Renal pelvis (tissue), 1 donor: ENCODE measurements at regions not wholly inside any gene's neighbourhood (a gene's known extent, or its start where the extent isn't known, plus 50 kb on each side); places are given as distances from the start of the nearest gene placed in this dataset.
A peak's percentile ranks its signal among the peaks of the same experiment; 100 is the strongest.
"Not testable (repeated sequence)": the region's sequence is repeated elsewhere in the genome, so short reads cannot be mapped to it uniquely, and the experiment has no call there.

Source experiments
- DNase-seq: peaks from one replicate; pipeline ENCODE4 v3.0.0-alpha.2; 2013

DNA sequence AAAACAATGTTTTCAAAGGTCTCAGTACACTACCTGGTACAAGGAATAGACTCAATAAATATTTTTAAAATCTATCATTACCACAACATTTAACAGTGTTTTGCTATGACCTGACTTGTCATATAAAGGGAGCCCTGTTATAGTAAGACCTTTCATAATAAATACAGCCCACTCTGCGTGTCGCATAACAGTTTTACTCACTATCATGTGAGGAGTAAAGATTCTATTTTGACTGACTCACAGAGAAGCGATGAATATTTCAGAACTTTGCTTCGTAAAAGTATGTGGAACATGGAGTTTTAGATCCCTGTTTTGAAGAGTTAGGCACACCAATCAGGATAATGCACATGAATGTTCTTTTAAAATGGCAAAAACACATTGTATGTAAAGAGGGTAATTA is 531.2 kb downstream of the KCNA4 start:
- DNase-seq: no peak

DNA sequence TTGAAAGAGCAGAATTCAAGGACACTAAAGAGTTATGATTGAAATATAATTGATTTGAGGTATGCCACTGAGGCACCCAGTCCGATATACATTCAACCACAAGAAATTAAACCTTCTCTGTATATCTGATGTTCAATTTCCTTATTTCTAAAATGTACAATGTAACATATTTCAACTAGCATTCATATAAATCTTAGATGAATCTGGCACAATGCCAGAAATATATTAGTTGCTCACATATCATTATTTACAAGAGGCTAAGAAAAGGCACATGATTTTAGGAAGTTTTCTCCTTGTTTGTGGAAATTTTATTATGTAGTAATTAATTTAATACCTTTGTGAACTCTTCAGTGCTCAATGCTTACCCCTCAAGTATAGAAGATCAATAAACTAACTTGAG is 532.3 kb downstream of the KCNA4 start:
- DNase-seq: no peak

DNA sequence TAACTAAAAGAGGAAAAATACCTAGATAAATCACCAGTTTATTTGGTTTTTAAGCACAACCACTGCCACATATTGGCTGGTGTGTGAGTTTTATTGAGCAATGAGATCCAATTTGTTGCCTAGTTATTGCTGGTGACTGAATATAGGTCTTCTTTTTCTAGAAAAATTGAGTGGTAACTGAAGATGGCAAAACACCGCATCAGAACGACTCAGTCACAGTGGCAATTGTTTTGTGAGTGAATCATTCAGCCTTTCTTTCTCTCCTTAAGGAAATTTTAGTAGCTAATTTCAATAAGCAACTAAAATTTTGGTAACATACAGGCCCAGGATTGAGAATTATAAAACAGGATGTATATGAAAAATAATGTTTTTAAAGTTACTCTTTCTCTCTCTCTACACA is 533.0 kb downstream of the KCNA4 start:
- no peak for DNase-seq

DNA sequence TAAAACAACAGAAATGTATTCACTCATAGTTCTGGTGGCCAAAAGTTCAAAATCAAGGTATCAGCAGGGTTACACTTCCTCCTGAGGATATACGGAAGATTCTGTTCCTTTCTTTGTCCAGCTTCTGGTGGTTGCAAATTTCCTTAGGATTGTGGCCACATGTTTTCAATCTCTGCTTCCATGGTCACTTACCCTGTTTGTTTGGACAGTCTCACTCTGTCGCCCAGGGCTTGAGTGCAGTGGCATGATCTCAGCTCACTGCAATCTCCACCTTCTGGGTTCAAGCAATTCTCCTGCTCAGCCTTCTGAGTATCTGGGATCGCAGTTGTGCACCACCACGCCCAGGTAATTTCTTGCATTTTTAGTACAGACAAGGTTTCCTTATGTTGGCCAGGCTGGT is 534.3 kb downstream of the KCNA4 start:
- peak; percentile 7 for DNase-seq

DNA sequence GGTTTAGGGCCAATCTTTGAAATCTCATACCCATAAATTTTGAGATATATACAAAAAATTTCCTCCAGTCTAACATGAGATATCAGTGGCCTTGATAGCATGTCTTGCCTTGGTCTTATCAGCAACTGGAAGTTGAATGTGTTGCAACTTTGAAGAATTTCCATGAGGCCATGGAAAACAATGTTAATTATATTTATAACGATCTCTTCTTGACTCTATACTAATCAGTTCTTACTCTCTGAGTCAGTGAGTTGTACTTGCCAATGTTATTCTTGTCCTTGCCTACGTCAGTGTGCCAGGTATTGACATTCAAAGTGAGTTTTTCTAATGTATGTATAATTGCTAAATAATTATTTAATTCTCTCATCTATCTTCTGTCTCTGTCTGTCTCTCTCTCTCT is 535.1 kb downstream of the KCNA4 start:
- no peak for DNase-seq

DNA sequence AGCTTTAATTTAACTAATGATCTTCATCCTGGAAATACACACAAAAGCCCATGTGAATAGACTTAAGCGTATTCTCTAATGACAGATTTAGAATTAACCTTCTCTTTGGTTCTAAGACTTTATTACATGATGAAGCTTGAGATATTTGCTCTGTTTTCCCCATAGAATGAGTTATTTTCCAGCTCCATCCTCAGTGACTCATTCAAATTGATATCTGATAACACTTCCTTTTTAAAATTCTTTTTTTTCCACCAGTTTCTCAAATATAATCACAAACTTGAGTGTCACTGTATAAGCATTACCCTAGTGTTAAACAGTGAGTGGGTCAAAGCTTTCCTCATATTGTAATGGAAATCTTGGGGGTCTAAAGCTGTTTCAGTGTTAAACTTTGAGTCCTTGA is 535.8 kb downstream of the KCNA4 start:
- no peak for DNase-seq

DNA sequence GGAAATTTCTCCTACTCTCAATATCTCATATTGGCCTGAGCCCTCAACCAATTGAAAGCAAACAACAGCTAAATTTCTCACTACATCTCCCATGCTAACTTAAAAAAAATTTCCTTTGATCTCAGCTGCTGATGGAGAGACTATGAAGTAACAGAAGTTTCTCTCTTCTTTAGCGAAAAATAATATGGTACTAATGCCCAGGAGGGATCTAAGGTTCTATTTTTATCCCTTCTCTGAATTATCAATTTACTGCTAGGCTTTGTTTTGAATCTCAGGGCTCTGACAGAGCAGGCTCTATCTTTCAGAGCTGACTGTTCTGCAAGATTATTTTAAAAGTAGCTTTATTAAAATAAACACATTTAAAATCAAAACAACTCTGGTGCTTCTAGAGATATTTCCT is 558.6 kb downstream of the KCNA4 start:
- no peak for DNase-seq

DNA sequence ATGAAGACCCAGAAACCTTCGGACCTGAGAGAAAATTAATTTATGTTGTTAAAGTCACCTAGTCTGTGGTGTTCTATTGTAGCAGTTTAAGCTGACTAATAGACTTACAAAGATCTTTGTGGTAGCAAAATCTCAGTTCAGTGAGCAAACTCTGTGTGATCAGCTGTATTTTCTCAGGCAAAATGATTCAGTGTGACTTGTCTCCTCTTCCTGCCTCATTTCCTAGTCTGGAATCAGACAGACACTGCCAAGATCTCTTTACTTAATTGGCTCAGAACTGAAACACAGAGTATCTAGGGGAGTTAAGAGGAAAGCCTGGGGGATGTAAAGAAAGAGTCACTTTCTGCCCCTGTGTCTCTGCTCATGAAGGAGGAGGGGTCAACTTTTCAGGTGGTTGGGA is 564.7 kb downstream of the KCNA4 start:
- peak; percentile 10 for DNase-seq

DNA sequence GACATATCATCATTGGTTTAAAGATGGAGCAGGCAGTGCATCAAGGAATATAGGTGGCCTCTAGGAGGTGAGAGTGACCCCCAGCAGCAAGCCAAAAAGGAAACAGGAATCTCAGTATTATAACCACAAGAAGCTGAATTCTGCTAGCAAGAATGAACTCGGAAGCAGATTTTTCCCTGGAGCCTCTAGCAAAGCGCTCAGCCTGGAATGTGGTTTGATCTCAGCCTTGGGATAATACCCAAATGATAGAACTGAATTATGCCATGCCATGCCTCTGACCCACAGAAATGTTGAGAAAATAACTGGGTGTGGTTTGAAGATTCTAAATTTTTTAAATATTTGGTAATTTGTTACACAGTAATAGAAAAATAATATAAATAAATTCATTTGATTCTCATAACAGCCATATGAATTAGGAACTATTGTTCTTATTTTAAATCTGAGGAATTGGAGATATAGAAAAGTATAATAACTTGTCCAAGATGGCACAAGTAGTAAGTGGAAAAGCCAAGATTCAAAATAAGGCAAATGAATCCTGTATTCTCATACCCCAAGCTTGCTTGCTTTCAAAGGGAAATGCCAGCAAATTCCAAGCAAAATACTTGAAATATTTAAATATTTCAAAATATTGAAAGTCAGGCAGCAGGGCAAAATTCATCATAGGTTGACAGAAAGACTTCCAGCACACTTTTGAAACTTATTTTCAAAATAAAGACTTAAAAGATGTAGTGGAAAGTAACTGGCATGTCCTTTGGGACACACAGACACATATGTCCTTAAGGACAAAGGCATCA is 567.4 kb downstream of the KCNA4 start:
- DNase-seq: no peak

DNA sequence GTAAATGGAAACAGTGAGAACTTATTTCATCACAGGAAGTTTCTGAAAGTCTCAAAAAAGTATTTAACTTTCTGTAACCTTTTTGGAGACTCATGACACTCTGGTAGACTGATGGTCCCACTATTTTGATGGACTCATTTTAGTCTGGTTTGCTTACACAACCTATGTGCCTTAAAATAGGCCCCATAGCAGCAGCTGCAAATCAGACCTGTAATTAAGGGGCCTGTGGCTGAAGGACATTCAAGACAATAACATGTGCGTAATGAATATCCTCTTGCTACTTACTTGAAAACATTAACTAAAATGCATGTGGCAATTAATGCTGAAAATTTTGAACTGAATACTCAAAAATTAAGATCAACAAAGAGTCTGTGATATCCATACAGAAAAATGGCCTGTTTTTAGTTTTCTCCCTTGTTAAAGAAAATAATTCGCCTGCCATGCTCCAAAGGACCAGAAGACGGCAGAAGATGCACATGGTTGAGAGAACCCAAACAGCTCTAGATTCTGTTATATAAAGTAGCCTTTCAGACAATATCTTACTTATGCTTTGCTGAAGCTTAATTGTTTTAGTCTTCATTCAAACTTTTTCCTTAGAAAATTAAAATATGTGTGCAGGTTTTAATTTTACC is 568.5 kb downstream of the KCNA4 start:
- DNase-seq: peak; percentile 15

DNA sequence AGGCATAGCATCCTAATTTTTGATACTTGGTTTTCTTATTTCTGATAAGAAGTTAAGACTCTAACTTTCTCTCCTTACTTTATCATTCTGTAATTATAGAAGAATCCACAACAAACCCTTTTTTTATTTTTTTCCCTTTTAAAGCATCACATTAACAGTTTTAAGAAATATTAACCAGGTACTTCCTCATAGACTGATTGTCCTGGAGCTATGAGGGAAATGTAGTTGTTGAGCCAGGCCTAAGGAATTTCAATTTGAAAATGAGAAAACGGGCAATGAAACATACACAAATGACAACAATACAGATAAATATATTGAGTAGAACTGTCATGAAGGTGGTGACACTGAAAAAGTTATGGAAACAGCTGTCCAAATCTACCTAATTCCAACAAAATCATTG is 569.0 kb downstream of the KCNA4 start:
- DNase-seq: no peak

DNA sequence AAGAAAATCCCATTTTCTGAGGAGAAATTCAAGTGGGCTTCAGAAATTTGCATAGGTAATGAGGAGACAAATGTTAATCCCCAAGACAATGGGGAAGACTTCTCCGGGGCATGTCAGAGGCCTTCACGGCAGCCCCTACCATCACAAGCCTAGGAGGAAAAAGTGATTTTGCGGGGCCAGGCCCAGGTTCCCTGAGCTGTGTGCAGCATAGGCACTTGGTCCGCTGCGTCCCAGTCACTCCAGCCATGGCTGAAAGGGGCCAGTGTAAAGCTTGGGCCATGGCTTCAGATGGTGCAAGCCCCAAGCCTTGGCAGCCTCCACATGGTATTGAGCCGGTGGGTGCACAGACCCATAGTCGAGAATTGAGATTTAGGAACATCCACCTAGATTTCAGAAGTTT is 570.7 kb downstream of the KCNA4 start:
- DNase-seq: no peak

DNA sequence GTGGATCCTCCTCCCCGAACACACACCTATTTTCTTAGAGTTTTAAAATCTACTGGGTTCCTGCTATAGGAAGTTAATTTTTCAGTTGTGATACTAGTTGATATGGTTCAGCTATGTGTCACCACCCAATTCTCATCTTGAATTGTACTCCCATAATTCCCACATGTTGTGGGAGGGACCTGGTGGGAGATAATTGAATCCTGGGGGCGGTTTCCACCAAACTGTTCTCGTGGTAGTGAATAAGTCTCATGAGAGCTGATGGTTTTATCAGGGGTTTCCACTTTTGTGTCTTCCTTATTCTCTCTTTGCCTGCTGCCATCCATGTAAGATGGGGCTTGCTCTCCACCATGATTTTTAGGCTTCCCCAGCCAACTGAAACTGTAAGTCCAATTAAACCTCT is 571.6 kb downstream of the KCNA4 start:
- DNase-seq: not testable (repeated sequence)

DNA sequence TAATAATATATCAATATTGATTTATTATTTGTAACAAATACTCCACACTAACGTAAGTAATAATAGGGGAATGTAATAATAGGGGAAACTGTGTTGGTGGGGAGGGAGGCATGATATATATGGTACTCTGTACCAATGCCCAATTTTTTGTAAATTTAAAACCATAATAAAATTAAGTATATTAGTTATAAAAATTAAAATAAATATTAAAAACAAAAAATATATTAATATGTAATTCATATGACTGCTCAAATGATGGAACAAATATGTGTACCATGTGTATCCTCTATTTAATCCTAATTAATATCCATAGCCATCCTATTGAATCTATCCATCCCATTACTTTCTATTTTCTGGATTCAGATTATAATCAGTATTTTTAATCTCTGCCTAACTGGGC is 578.0 kb downstream of the KCNA4 start:
- no peak for DNase-seq

DNA sequence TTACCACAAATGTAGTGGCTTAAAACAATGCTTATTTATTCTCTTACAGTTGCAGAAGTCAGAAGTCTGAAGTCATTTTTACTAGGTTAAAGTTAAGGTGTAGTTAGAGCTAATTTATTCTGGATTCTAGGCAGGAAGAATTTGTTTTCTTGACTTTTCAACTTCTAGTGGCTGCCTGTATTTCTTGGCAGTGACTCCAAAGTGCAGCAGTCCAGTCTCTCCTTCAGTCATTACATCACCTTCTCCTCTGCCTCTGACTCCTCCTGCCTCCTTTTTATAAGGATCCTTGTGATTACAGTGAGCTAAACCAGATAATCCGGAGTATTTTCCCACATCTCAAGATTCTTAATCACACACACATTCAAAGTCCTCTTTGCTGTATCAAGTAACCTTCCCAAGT is 581.4 kb downstream of the KCNA4 start:
- DNase-seq: no peak

DNA sequence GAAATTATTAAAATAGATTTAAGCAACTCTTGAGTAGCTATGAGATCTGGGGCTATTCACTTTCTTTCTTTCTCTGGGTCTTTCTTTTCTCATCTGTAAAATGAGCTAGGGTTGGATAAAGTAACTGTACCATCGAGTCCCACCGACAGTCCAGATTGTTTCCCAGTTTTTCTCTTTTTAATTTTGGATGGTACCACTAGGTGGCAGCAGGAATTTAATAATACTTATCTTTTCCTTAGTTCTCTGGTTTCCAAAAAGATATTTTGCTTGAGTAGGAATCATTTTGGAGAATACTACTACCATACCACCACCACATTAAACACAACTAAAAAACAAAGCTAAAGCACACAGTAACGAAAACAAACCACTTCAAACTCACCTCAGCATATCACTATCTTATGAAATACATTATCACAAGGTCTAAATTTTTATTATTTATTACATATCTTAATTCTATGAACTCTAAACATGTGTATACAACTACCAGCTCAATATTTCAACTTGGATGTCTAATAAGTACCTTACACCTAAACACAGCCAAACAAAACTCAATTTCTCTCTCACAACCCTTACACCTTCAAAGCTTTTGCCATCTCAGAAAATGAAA is 584.0 kb downstream of the KCNA4 start:
- DNase-seq: peak; percentile 12

DNA sequence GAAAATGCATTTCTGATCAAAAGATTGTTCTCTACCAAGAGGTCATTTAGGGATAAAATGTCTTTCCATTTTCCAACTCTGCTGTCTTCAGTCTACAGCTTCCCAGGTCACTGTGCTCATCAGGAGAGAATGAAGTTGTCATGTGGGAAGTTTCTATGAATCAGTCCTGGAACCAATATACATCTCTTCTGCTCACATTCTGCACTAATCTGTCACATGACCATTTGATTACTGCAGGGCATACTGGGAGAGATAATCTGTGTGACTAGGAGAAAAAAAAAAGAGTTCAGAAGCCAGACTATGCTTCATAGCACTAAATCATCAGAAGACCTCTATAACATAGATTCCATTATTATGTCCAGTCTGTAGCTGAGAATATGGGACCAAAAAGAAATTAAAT is 611.5 kb downstream of the KCNA4 start:
- no peak for DNase-seq

DNA sequence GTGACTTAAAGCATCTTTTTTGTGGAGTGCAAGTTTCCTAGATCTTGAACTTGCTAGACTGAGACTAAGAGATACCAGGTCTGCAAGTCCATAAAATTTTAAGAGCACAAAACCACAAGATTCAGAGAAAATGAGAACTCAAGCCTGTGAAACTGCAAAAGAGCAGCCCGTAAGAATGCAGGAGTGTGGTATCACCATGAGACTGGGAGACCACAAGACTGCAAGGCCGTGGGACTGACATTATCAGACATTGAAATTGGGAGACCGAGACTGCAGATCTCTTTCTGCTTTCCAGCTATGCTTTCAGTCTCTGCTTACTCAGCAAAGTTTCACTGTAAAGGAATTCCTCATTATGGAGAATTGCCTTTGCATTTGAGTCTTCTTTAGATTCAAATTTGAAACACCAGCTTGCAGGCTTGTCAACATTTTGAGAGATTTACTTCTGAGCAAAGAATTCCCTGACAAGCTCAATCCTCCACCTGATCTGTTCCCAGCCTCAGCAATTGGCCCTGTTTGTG is 621.2 kb downstream of the KCNA4 start:
- DNase-seq: no peak

DNA sequence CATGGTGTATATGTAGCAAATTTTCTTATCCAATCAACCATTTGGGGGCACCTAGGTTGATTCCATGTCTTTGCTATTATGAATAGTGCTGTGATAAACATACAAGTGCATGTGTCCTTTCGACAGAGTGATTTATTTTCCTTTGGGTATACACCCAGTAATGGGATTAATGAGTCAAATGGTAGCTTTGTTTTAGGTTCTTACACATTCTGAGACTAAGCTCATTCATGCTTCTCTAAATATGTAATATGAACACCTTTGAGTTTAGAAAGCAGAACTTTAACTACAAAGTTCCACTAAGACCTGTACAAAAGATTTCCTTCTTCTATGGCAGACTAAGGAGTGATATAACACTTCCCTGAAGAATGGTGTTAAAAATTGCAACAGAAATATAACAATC is 627.0 kb downstream of the KCNA4 start:
- DNase-seq: no peak

DNA sequence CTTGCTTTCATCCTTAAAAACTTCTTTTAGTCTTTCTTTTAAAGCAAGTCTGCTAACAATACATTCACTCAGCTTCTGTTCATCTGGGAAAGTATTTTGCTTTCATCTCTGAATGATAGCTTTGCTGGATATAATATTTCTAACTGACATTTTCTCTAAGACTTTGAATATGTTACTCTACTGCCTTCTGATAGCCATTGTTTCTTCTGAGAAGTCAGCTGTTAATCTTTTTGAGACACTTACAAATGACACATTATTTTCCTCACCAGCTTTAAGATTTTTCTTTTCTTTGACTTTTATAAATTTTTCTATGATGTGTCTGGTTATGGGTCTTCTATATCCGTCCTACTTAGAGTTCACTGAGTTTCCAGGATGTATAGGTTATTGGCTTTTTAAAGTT is 643.1 kb downstream of the KCNA4 start:
- no peak for DNase-seq

DNA sequence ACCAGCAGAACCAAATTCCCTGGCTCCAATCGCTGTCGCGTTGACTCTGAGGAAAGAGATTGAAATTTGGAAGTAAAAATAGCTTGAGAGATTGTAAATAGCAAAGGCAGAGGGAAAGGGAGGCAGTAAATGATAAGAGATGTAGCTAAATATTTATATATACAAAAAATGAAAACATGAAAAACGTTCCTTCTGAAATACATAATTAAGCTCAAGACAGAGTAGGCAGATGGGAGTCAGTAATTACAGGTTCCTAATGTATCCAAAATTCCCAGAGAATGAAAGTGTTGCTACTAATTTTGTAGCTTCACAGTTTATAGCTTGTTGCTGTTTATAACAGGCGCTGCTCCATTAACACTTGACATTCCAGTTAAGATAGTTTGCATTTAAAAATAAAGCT is 648.7 kb downstream of the KCNA4 start:
- no peak for DNase-seq

DNA sequence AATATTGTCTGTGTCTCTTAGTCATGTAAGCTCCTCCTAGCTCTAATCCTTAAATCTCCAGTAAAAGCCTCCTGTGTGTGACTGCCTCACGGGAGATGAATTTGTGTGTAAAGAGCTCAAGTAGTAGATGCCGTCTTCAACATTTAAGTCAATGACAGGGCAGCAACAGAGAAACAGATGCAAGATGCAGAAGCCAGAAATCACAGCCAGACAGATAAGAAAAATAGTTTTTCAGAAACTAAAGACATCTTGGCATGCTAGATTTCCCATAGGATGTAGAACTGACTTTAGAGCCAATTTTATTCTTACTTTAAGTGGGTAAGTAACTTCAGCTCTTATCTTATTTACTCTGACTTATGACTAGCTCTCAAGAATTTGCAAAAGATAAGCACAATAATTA is 652.8 kb downstream of the KCNA4 start:
- no peak for DNase-seq

DNA sequence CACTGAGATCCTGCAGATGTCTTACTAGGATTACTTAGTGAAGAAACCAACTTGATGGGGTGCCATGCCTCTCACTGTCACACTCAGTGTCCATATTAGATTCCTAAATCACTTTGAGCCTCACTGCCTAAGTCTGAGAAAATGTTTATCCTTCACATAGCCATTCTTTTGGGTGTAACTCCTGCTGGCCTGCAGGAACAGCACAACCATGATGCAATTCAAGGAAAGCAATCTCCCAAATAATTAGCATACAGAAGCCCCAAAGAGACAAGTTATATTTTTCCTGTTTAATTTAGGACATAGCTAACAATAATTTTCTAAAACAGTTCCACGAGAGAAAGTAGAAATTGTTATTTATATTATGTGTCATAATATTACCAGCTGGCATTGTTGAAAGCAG is 655.5 kb downstream of the KCNA4 start:
- DNase-seq: no peak
